Epithelial cell of proximal tubule (primary cell): ENCODE measurements at regions not wholly inside any gene's neighbourhood (a gene's known extent, or its start where the extent isn't known, plus 50 kb on each side); places are given as distances from the start of the nearest gene placed in this dataset.

Experiments used
- DNase-seq: peaks from one replicate; pipeline ENCODE4 v3.0.0-alpha.2; 2011; ENCODE audit warnings: low read depth
- H3K4me3 ChIP-seq: 2 replicates; pipeline ENCODE4 v1.5.1; 2011; ENCODE audit warnings: low read depth, mild to moderate bottlenecking, low read length
- TF ChIP-seq, protein P1 (sequence below): conservative IDR thresholded peaks from 2 replicates; pipeline ENCODE4 v1.5.1; 2012; ENCODE audit warnings: low read depth, mild to moderate bottlenecking, low read length

DNA sequence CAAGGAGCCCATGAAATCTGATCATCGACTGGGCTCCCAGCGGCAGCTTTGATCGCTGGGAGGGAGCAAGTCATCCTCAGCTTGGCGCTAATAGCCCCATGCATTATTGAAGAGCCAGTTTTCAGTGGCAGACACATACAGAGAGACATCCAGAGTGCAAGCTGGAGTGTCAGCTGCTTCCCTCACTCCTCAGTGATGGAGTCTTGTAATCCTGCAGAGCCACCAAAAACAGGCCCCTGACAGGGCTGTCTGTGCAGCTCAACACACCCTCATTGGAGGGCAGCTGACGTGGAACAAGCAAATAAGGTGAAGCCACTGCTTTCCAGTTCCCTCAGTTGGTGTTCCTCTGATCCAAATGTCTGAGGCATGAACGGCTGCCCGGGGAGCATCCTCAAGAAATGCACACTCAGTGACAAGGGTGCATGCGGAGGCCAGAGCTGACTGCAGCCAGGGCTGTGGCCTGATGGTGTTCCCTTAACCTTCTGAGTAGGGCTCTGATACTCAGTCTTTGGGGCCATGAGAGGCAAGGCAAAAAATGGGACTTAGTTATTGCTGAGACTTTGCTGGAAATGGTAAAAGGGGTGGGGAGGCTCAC is 97.4 kb downstream of the RHOB start:
- no peak overlapping the region for H3K4me3 ChIP-seq
- DNase-seq, result no peak
- TF ChIP-seq, protein P1, sequence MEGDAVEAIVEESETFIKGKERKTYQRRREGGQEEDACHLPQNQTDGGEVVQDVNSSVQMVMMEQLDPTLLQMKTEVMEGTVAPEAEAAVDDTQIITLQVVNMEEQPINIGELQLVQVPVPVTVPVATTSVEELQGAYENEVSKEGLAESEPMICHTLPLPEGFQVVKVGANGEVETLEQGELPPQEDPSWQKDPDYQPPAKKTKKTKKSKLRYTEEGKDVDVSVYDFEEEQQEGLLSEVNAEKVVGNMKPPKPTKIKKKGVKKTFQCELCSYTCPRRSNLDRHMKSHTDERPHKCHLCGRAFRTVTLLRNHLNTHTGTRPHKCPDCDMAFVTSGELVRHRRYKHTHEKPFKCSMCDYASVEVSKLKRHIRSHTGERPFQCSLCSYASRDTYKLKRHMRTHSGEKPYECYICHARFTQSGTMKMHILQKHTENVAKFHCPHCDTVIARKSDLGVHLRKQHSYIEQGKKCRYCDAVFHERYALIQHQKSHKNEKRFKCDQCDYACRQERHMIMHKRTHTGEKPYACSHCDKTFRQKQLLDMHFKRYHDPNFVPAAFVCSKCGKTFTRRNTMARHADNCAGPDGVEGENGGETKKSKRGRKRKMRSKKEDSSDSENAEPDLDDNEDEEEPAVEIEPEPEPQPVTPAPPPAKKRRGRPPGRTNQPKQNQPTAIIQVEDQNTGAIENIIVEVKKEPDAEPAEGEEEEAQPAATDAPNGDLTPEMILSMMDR, result no peak

DNA sequence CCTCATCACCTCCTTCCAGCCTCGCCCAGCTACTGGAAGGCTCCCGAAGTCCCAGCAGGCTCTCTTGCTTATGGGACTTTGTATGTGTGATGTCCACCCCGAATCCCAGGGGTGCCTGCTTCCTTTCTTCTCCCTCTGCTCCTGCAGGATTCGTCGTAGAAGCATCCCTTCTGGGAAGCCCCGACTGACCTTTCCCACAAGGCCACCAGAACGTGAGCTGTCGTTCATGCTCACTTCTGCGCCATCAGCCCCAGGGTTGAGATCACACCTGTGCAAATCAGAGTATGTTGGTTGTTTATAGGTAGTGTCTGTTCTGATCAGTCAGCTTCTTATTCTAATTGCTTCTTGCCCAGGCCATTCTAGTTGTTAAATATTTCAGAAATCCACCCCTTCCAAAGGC is 101.8 kb downstream of the HS1BP3 start:
- TF ChIP-seq, protein P1, result no peak
- H3K4me3 ChIP-seq, result no peak overlapping the region
- DNase-seq, result no peak

DNA sequence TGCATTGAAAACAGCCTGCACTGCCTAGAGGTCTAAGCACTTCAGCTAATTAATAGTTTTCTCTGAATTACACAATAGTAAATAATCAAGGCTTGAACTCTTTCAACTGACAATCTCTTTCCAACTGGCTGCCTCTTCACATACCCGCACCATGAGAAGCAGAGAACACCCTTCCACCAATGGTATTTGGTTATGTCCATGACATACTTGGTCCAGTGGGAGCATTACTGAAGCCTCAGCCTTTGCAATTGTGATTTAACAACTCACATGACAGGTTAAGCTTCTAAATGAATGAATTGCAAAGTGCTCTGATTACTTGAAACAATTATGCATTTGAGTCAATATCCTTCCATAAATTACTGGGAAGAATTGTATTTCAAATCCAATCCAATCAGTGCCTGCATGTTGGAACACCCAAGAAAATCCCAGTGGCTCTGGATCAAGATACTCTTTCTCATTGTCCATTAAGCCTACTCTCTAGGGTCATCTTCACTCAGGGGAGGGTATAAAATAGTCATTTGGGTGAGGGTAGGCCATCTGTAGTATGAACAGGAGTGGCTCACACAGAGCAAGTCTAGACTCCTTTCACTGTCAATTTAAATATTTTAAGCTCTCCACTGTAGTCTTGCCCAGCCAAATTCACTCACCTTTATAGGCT is 101.1 kb downstream of the HS1BP3 start:
- DNase-seq, result no peak
- no peak overlapping the region for H3K4me3 ChIP-seq
- TF ChIP-seq, protein P1, result no peak

DNA sequence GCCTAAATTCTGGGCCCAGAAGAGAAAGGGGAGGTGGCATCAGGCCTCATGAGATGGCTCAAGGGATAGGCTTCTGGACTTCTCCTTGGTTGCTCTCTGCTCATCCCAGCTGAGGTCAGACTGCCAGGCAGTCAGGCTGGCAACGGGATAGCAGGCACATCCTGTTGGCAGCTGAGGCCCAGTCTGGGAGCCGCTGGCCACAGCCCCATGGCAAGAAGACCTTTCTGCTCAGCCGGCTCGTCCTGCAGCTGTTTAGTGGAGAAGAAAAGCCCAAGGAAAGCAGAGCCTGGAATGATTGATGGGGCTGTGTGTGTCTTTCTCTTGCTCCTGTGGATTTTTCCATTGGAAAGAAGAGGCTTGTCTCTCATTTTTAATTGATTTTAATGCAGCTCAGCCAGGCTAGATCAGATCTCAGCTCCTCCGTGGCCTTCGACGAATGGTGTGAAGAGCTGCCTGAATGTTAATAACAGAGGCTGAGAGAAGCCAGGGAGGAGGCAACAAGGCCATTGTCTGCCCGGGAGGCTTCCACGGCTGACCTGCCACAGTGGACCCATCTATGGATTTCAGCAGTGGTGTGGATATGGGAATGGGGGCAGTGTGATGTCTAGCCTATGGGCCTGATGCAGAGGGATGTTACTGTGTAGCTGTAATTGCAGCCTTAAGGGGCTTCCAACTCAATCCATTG is 99.5 kb downstream of the HS1BP3 start:
- H3K4me3 ChIP-seq, result no peak overlapping the region
- DNase-seq, result no peak
- TF ChIP-seq, protein P1, result no peak

DNA sequence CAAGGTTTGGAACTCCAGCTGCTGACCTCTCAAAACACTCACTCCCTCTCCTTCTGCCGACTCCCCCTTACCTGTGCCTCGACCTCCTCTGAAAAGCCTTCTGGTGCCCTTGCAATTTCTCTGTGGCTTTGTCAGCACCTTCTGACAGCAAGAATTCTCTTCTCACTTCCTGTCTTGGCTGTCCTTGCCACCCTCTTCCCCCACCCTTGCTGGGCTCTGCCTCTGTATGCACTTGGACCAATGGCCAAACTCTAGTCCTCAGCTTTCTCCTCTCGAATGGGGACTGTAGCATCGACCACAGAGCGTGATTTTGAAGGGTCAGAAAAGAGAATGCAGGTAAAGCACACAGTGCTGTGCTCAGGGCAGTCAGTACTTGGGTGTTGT is 99.0 kb downstream of the HS1BP3 start:
- TF ChIP-seq, protein P1, result no peak
- no peak overlapping the region for H3K4me3 ChIP-seq

DNA sequence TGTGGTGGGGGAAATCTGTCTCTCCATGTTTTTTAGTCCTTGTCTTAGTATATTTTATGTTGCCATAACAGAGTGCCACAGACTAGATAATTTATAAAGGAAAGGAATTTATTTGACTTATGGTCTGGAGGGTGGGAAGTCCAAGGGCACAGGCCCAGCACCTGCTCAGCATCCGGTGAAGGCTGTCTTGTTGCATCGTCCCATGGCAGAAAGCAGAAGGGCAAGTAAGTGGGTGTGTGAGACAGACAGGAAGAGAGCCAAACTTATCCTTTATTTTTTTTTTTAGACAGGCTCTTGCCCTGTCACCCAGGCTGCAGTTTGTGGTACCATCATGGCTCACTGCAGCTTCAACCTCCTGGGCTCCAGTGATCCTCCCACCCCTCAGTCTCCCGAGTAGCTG is 98.1 kb downstream of the HS1BP3 start:
- TF ChIP-seq, protein P1, result no peak
- no peak overlapping the region for H3K4me3 ChIP-seq
- DNase-seq, result no peak

More for the DNA sequence above, 99.0 kb downstream of the HS1BP3 start:
- no peak for DNase-seq
